GM23338 (cell line): ENCODE measurements at regions not wholly inside any gene's neighbourhood (a gene's known extent, or its start where the extent isn't known, plus 50 kb on each side); places are given as distances from the start of the nearest gene placed in this dataset.

Source experiments
- ATAC-seq: fragments of 200-7000 bp; cut with Tn5 transposase; 3 replicates; pipeline ENCODE4 v1.9.1; 2020
- DNase-seq: peaks from one replicate; pipeline ENCODE4 v3.0.0-alpha.2; 2015; ENCODE audit warnings: low spot score
- H2AFZ ChIP-seq: fragments of 200-600 bp; sonication (generic); 2 replicates; pipeline ENCODE4 v1.8.0; 2016; ENCODE audit warnings: antibody characterized with exemption, mild to moderate bottlenecking, moderate library complexity
- H3F3A ChIP-seq: fragments of 200-600 bp; sonication (generic); replicated peaks from 2 replicates; pipeline ENCODE4 v1.8.0; 2017; ENCODE audit warnings: antibody characterized with exemption, mixed run types, low read depth
- H3K27ac ChIP-seq: fragments of 200-600 bp; sonication (generic); 2 replicates; pipeline ENCODE4 v1.6.1; 2016; ENCODE audit warnings: low read depth
- H3K27me3 ChIP-seq: fragments of 200-600 bp; sonication (generic); 2 replicates; pipeline ENCODE4 v1.8.0; 2016; ENCODE audit warnings: mild to moderate bottlenecking, mixed run types, moderate library complexity; ENCODE audit not compliant: insufficient read depth
- H3K36me3 ChIP-seq: fragments of 200-600 bp; sonication (generic); 2 replicates; pipeline ENCODE4 v1.8.0; 2016; ENCODE audit warnings: mild to moderate bottlenecking; ENCODE audit not compliant: insufficient read depth
- H3K4me1 ChIP-seq: fragments of 200-600 bp; sonication (generic); 2 replicates; pipeline ENCODE4 v1.8.0; 2016; ENCODE audit warnings: mild to moderate bottlenecking, moderate library complexity; ENCODE audit not compliant: insufficient read depth
- H3K4me2 ChIP-seq: fragments of 200-600 bp; sonication (generic); 2 replicates; pipeline ENCODE4 v1.7.1; 2017; ENCODE audit warnings: mixed run types
- H3K4me3 ChIP-seq: fragments of 200-600 bp; sonication (generic); 2 replicates; pipeline ENCODE4 v1.6.1; 2016; ENCODE audit warnings: mixed run types
- H3K79me2 ChIP-seq: fragments of 200-600 bp; sonication (generic); replicated peaks from 2 replicates; pipeline ENCODE4 v1.8.0; 2017; ENCODE audit warnings: mild to moderate bottlenecking; ENCODE audit not compliant: insufficient read depth
- H3K9me2 ChIP-seq: fragments of 200-600 bp; sonication (generic); 2 replicates; pipeline ENCODE4 v1.8.0; 2017; ENCODE audit not compliant: insufficient read depth
- H4K20me1 ChIP-seq: fragments of 200-600 bp; sonication (generic); replicated peaks from 2 replicates; pipeline ENCODE4 v1.8.0; 2017; ENCODE audit warnings: mild to moderate bottlenecking; ENCODE audit not compliant: insufficient read depth
- H3K27ac Mint-ChIP-seq: 2 replicates; pipeline ENCODE4 v1.8.0; 2020; ENCODE audit warnings: inconsistent platforms, mild to moderate bottlenecking, moderate library complexity, mixed read lengths
- H3K27me3 Mint-ChIP-seq: 3 replicates; pipeline ENCODE4 v1.8.0; 2022; ENCODE audit warnings: low read depth, mild to moderate bottlenecking, moderate library complexity, mixed read lengths, inconsistent platforms; ENCODE audit not compliant: insufficient read depth, poor library complexity
- H3K36me3 Mint-ChIP-seq: 3 replicates; pipeline ENCODE4 v1.8.0; 2021; ENCODE audit warnings: low read depth, mild to moderate bottlenecking, inconsistent platforms, moderate library complexity, mixed read lengths
- H3K4me1 Mint-ChIP-seq: 3 replicates; pipeline ENCODE4 v1.8.0; 2020; ENCODE audit warnings: mild to moderate bottlenecking, inconsistent platforms, mixed read lengths
- H3K4me3 Mint-ChIP-seq: 3 replicates; pipeline ENCODE4 v1.8.0; 2021; ENCODE audit warnings: moderate library complexity, mild to moderate bottlenecking, inconsistent platforms, mixed read lengths
- H3K9me3 Mint-ChIP-seq: 3 replicates; pipeline ENCODE4 v1.8.0; 2020; ENCODE audit warnings: moderate library complexity, mild to moderate bottlenecking, inconsistent platforms, mixed read lengths
- CTCF ChIP-seq, 2 experiments: fragments of 200-600 bp in 1 of 2; sonication (generic) in 1 of 2; conservative IDR thresholded peaks; 2 replicates each; pipeline versions ENCODE4 v1.5.1 to v1.6.1; 2016 to 2017; ENCODE audit warnings: antibody characterized with exemption in 2 of 2, low read depth in 2 of 2, mild to moderate bottlenecking in 2 of 2, moderate library complexity in 1 of 2
- JUNB ChIP-seq: IDR thresholded peaks from one replicate; pipeline ENCODE4 v1.6.1; 2016; ENCODE audit warnings: antibody characterized with exemption; ENCODE audit not compliant: unreplicated experiment
- NANOG ChIP-seq: IDR thresholded peaks from 2 replicates; pipeline ENCODE4 v1.6.1; 2016; ENCODE audit warnings: antibody characterized with exemption, borderline replicate concordance
- POLR2AphosphoS5 ChIP-seq: IDR thresholded peaks from 2 replicates; pipeline ENCODE4 v1.6.1; 2016; ENCODE audit warnings: antibody characterized with exemption, low read depth
- REST ChIP-seq: IDR thresholded peaks from one replicate; pipeline ENCODE4 v1.6.1; 2018; ENCODE audit warnings: antibody characterized with exemption; ENCODE audit not compliant: unreplicated experiment
- ZNF114 ChIP-seq: fragments of 250-450 bp; sonication (Bioruptor Pico); IDR thresholded peaks from 2 replicates; pipeline ENCODE4 v1.5.0; 2020; ENCODE audit warnings: mild to moderate bottlenecking, moderate library complexity
- ZNF331 ChIP-seq: fragments of 250-450 bp; sonication (Bioruptor Pico); IDR thresholded peaks from 2 replicates; pipeline ENCODE4 v1.5.0; 2020; ENCODE audit warnings: low read depth, mild to moderate bottlenecking, moderate library complexity
- ZNF462 ChIP-seq: fragments of 250-450 bp; sonication (Bioruptor Pico); IDR thresholded peaks from 2 replicates; pipeline ENCODE4 v1.5.0; 2020; ENCODE audit warnings: mild to moderate bottlenecking, moderate library complexity

GRCh38 chr11:133598906-133599305, 66.6 kb upstream of the OPCML start:
- H3K4me3 Mint-ChIP-seq = no peak overlapping the region
- peaks cover 4% of the 10 kb centered on the region for H3K27me3 Mint-ChIP-seq
- Histone ChIP-seq H3K27ac (no peak overlapping the region), H3K4me2 (peak overlapping the region; percentile 54; the same call in 1 of the 2 replicates), H3F3A (no peaks in the 10 kb centered on the region), H4K20me1 (no peaks in the 10 kb centered on the region), H3K4me3 (no peak overlapping the region), H3K4me1 (peaks cover 7% of the 10 kb centered on the region; the same call in 1 of the 2 replicates), H3K79me2 (no peaks in the 10 kb centered on the region), H2AFZ (no peak overlapping the region), H3K36me3 (no peaks in the 10 kb centered on the region; the same call in 1 of the 2 replicates), H3K9me2 (peaks cover 17% of the 10 kb centered on the region), H3K27me3 (no peaks in the 10 kb centered on the region)
- no peak overlapping the region for H3K27ac Mint-ChIP-seq
- no peaks in the 10 kb centered on the region; the same call in 2 of the 3 replicates for H3K9me3 Mint-ChIP-seq
- H3K36me3 Mint-ChIP-seq = no peaks in the 10 kb centered on the region
- DNase-seq (peak; percentile 31), ATAC-seq (peak; percentile 68)
- peaks cover 17% of the 10 kb centered on the region for H3K4me1 Mint-ChIP-seq
- TF ChIP-seq CTCF (conservative IDR thresholded peaks at IDR 0.05; ENCODE audit: low read depth in 2 of 2) (no peak), ZNF462 (CRISPR knock-in tag) (peak; percentile 63; the same call in 1 of the 2 replicates), POLR2AphosphoS5 (no peak)

- Histone ChIP-seq H3K27ac (no peak overlapping the region), H3K4me3 (no peak overlapping the region), H3K27me3 (no peaks in the 10 kb centered on the region), H3F3A (no peaks in the 10 kb centered on the region), H3K79me2 (no peaks in the 10 kb centered on the region), H3K36me3 (no peaks in the 10 kb centered on the region; the same call in 1 of the 2 replicates), H4K20me1 (no peaks in the 10 kb centered on the region), H3K4me1 (peaks cover 7% of the 10 kb centered on the region; the same call in 1 of the 2 replicates), H3K4me2 (no peak overlapping the region), H2AFZ (no peak overlapping the region), H3K9me2 (peaks cover 17% of the 10 kb centered on the region)
- Mint-ChIP-seq H3K4me3 (no peak overlapping the region), H3K4me1 (peaks cover 17% of the 10 kb centered on the region), H3K27me3 (peaks cover 4% of the 10 kb centered on the region), H3K36me3 (no peaks in the 10 kb centered on the region), H3K27ac (no peak overlapping the region), H3K9me3 (no peaks in the 10 kb centered on the region; the same call in 2 of the 3 replicates)
- ATAC-seq = no peak
- no peak for DNase-seq
- TF ChIP-seq NANOG (no peak), REST (no peak), ZNF114 (no peak), ZNF331 (CRISPR knock-in tag) (no peak), JUNB (no peak), CTCF (conservative IDR thresholded peaks at IDR 0.05; ENCODE audit: low read depth in 2 of 2) (no peak)
These were observed 64.9 kb upstream of the OPCML start for GRCh38 chr11:133597236-133597635.
